ENCODE measurements at regions not wholly inside any gene's neighbourhood (a gene's known extent, or its start where the extent isn't known, plus 50 kb on each side); places are given as distances from the start of the nearest gene placed in this dataset.

GRCh38 chr4:111542056-111542455 lies 603.2 kb upstream of the FAM241A start:
- Histone ChIP-seq H4K20me1 (ENCODE audit: insufficient read depth, low read length) (no peaks in the 10 kb centered on the region), H3K27ac (ENCODE audit: low read depth, low read length) (no peak overlapping the region), H3K27me3 (ENCODE audit: insufficient read depth, low read length) (no peaks in the 10 kb centered on the region), H3K4me3 (ENCODE audit: insufficient read depth, low read length) (no peak overlapping the region), H3K4me2 (ENCODE audit: insufficient read depth, low read length) (no peak overlapping the region), H3K4me1 (ENCODE audit: insufficient read depth, low read length) (peaks cover 17% of the 10 kb centered on the region), H2AFZ (ENCODE audit: low read length) (no peak overlapping the region), H3K36me3 (ENCODE audit: insufficient read depth, low read length) (no peaks in the 10 kb centered on the region), H3K9me3 (ENCODE audit: low read depth, low read length) (no peaks in the 10 kb centered on the region), H3K79me2 (ENCODE audit: insufficient read depth, low read length) (no peaks in the 10 kb centered on the region)
- DNase-seq (ENCODE audit: insufficient read length, low spot score, missing footprints) = no peak
- TF ChIP-seq CTCF (IDR thresholded peaks at IDR 0.05; ENCODE audit: extremely low read depth, low read depth, low read length) = no peak

GRCh38 chr4:111546881-111547280 lies 598.4 kb upstream of the FAM241A start:
- Histone ChIP-seq H3K4me3 (ENCODE audit: insufficient read depth, low read length) (no peak overlapping the region), H4K20me1 (ENCODE audit: insufficient read depth, low read length) (no peaks in the 10 kb centered on the region), H3K4me1 (ENCODE audit: insufficient read depth, low read length) (no peaks in the 10 kb centered on the region), H2AFZ (ENCODE audit: low read length) (peak overlapping the region; percentile 28), H3K4me2 (ENCODE audit: insufficient read depth, low read length) (no peak overlapping the region), H3K36me3 (ENCODE audit: insufficient read depth, low read length) (no peaks in the 10 kb centered on the region), H3K27me3 (ENCODE audit: insufficient read depth, low read length) (no peaks in the 10 kb centered on the region), H3K9me3 (ENCODE audit: low read depth, low read length) (no peaks in the 10 kb centered on the region), H3K79me2 (ENCODE audit: insufficient read depth, low read length) (no peaks in the 10 kb centered on the region), H3K27ac (ENCODE audit: low read depth, low read length) (no peak overlapping the region)
- TF ChIP-seq CTCF (IDR thresholded peaks at IDR 0.05; ENCODE audit: extremely low read depth, low read depth, low read length) = no peak
- no peak for DNase-seq (ENCODE audit: insufficient read length, low spot score, missing footprints)

- H4K20me1 ChIP-seq (ENCODE audit: insufficient read depth, low read length) = no peaks in the 10 kb centered on the region
- DNase-seq (ENCODE audit: insufficient read length, low spot score, missing footprints) = no peak
- H3K27ac ChIP-seq (ENCODE audit: low read depth, low read length) = no peak overlapping the region
- no peaks in the 10 kb centered on the region for H3K36me3 ChIP-seq (ENCODE audit: insufficient read depth, low read length)
- no peaks in the 10 kb centered on the region for H3K9me3 ChIP-seq (ENCODE audit: low read depth, low read length)
- no peaks in the 10 kb centered on the region for H3K27me3 ChIP-seq (ENCODE audit: insufficient read depth, low read length)
- peak overlapping the region; percentile 67 for H3K4me2 ChIP-seq (ENCODE audit: insufficient read depth, low read length)
- TF ChIP-seq CTCF (IDR thresholded peaks at IDR 0.05; ENCODE audit: extremely low read depth, low read depth, low read length) = no peak
- peak overlapping the region; percentile 84 for H2AFZ ChIP-seq (ENCODE audit: low read length)
- H3K79me2 ChIP-seq (ENCODE audit: insufficient read depth, low read length) = no peaks in the 10 kb centered on the region
- H3K4me1 ChIP-seq (ENCODE audit: insufficient read depth, low read length) = peaks cover 11% of the 10 kb centered on the region
- peak overlapping the region; percentile 23 for H3K4me3 ChIP-seq (ENCODE audit: insufficient read depth, low read length)
Measured at GRCh38 chr4:111556141-111556781, 589.0 kb upstream of the FAM241A start.

GRCh38 chr4:111556851-111557250 lies 588.4 kb upstream of the FAM241A start:
- Histone ChIP-seq H3K4me1 (ENCODE audit: insufficient read depth, low read length) (peaks cover 11% of the 10 kb centered on the region), H3K79me2 (ENCODE audit: insufficient read depth, low read length) (no peaks in the 10 kb centered on the region), H3K27ac (ENCODE audit: low read depth, low read length) (no peak overlapping the region), H2AFZ (ENCODE audit: low read length) (no peak overlapping the region), H4K20me1 (ENCODE audit: insufficient read depth, low read length) (no peaks in the 10 kb centered on the region), H3K4me2 (ENCODE audit: insufficient read depth, low read length) (no peak overlapping the region), H3K36me3 (ENCODE audit: insufficient read depth, low read length) (no peaks in the 10 kb centered on the region), H3K27me3 (ENCODE audit: insufficient read depth, low read length) (no peaks in the 10 kb centered on the region), H3K9me3 (ENCODE audit: low read depth, low read length) (no peaks in the 10 kb centered on the region), H3K4me3 (ENCODE audit: insufficient read depth, low read length) (no peak overlapping the region)
- no peak for DNase-seq (ENCODE audit: insufficient read length, low spot score, missing footprints)
- no peak for TF ChIP-seq CTCF (IDR thresholded peaks at IDR 0.05; ENCODE audit: extremely low read depth, low read depth, low read length)

Measured in osteoblast (primary cell).